Stimulated activated memory B cell treated with anti-CD40 and anti-IgM and Interleukin-4, amounts not matched to agents 10 μg/mL and 1 μg/mL and 100 μg/mL, for 72 hours (primary cell): ENCODE measurements at regions not wholly inside any gene's neighbourhood (a gene's known extent, or its start where the extent isn't known, plus 50 kb on each side); places are given as distances from the start of the nearest gene placed in this dataset.
"Not testable (repeated sequence)": the region's sequence is repeated elsewhere in the genome, so short reads cannot be mapped to it uniquely, and the experiment has no call there.

Experiments
- ATAC-seq: fragments of 150-1000 bp; cut with Tn5 transposase; 2 replicates; pipeline ENCODE4 v1.10.0; 2021
- H3K27ac Mint-ChIP-seq: one replicate; pipeline ENCODE4 v1.8.0; 2022; ENCODE audit warnings: mild to moderate bottlenecking, mixed read lengths
- H3K27me3 Mint-ChIP-seq: one replicate; pipeline ENCODE4 v1.8.0; 2022; ENCODE audit warnings: mixed read lengths
- H3K36me3 Mint-ChIP-seq: one replicate; pipeline ENCODE4 v1.8.0; 2022; ENCODE audit warnings: mixed read lengths
- H3K4me1 Mint-ChIP-seq: one replicate; pipeline ENCODE4 v1.8.0; 2022; ENCODE audit warnings: mixed read lengths
- H3K4me3 Mint-ChIP-seq: one replicate; pipeline ENCODE4 v1.8.0; 2022; ENCODE audit warnings: mild to moderate bottlenecking, moderate library complexity, mixed read lengths
- H3K9me3 Mint-ChIP-seq: one replicate; pipeline ENCODE4 v1.8.0; 2022; ENCODE audit warnings: mixed read lengths

DNA sequence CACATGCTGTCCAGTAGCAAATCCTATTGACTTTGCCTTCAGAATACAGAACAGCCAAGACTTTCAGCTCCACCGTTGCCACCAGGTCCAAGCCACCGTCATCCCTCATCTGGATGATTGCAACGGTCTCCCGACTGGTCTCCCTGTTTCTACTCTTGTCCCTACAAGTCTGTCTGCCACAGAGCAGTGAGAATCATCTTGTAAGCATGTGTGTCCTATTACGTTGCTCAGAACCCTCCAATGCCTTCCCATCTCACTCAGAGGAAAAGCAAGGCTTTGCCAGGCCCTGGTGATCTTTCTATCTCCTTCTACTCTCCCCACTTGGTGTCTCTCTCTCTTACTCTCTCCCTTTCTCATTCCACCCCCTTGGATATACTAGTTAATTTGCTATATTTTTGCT is 76.7 kb upstream of the GDNF start:
- Mint-ChIP-seq H3K4me1 (no peaks in the 10 kb centered on the region), H3K36me3 (no peaks in the 10 kb centered on the region), H3K27me3 (peaks cover 9% of the 10 kb centered on the region), H3K4me3 (no peak overlapping the region), H3K27ac (no peak overlapping the region), H3K9me3 (peaks cover 3% of the 10 kb centered on the region)
- no peak for ATAC-seq

GRCh38 chr5:37915097-37915736 is 75.4 kb upstream of the GDNF start:
- H3K36me3 Mint-ChIP-seq: no peaks in the 10 kb centered on the region
- no peak overlapping the region for H3K27ac Mint-ChIP-seq
- no peak overlapping the region for H3K4me3 Mint-ChIP-seq
- H3K27me3 Mint-ChIP-seq: peaks cover 9% of the 10 kb centered on the region
- ATAC-seq: no peak
- H3K9me3 Mint-ChIP-seq: peaks cover 3% of the 10 kb centered on the region
- H3K4me1 Mint-ChIP-seq: no peaks in the 10 kb centered on the region

DNA sequence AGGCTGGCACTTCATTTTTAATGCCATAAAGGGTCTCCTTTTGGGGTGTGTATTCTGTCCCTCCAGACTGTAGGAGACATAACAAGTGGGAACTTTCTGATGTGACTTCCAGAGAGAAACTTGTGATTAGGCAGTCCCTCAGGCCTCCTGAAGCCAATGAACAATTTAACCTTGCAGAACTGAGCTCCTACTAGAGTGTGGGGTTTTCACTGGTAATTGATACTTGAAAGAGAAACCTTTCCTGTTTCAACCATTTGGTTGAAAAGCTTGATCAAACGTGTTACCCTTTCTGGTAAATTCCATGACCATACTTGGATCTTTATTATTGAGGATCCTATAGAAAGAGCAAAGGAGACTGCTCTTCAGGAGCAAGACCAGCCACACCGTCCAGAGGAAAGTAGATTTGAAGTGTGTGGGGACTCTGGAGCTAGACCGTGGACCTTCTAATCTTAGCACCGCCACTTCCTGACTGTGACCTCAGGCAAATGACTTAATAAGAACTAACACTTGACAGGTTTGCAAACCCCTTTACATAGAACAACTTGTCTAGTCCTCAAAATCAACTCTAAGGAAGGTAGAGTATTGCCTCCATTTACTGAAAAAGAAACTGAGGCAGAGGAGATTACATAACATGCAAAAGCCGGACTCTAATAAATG is 69.9 kb upstream of the GDNF start:
- peaks cover 15% of the 10 kb centered on the region for H3K27me3 Mint-ChIP-seq
- not testable (repeated sequence) for H3K27ac Mint-ChIP-seq, H3K4me3 Mint-ChIP-seq, ATAC-seq, H3K36me3 Mint-ChIP-seq, H3K9me3 Mint-ChIP-seq, H3K4me1 Mint-ChIP-seq

DNA sequence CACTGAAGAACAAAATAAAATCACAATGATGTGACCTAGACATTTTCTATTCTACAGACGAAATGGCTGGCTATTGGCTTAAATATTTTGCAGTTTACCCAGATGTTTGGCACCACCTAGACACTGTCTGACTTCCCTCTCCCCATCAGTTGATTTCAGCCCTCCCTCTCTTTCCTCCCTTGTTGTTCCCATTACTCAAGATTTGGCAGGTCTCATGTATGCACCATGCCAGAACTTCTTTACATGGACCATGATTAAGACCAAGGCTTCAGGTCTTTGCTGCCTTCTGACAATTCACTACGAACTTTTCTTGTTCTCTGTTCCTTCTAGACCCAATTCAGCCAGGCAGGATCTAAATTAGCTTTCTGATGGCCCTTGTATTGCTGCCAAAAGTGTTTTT is 66.6 kb upstream of the GDNF start:
- Mint-ChIP-seq H3K4me1 (no peaks in the 10 kb centered on the region), H3K27ac (no peak overlapping the region), H3K36me3 (no peaks in the 10 kb centered on the region), H3K4me3 (no peak overlapping the region), H3K9me3 (peaks cover 9% of the 10 kb centered on the region), H3K27me3 (peaks cover 22% of the 10 kb centered on the region)
- no peak for ATAC-seq

DNA sequence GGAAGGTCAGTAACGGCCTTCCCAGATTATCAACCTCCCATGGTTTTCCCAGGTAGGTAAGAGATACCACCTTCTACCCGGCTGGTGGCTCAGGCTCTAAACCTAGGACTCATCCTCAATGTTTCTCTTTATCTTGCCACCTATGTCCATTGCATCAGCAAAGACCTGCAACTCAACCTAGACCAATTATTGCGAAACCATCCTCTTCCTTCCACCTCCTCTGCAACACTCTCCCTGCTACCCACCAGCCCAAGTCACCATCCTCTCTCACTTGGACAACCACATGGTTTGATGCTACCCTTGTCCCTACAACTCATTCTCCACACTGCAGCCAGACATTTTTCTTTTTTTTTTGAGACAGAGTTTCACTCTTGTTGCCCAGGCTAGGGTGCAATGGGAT is 65.4 kb upstream of the GDNF start:
- peaks cover 22% of the 10 kb centered on the region for H3K27me3 Mint-ChIP-seq
- H3K9me3 Mint-ChIP-seq: peaks cover 9% of the 10 kb centered on the region
- no peak overlapping the region for H3K4me3 Mint-ChIP-seq
- H3K4me1 Mint-ChIP-seq: no peaks in the 10 kb centered on the region
- no peaks in the 10 kb centered on the region for H3K36me3 Mint-ChIP-seq
- no peak overlapping the region for H3K27ac Mint-ChIP-seq
- ATAC-seq: no peak

DNA sequence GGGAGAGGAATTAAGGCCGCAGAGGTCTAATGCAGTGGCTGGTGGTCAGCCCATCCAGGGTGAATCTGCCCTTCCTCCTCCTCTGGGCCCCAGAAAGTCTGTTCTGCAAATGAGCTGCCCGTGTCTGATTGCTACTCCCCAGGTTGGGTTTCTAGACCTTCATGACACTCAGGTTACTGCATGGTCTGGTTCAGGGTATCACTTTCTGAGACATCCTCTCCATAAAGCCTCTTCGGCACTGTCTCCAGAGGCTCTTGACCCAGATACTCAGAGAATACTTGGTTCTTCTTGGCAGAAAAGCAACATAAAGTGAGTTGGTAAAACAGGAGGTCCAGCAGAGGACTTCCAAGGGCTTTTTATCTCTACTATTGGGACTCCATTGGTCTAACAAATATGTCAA is 62.5 kb upstream of the GDNF start:
- Mint-ChIP-seq H3K36me3 (no peaks in the 10 kb centered on the region), H3K27ac (no peak overlapping the region), H3K4me3 (no peak overlapping the region), H3K9me3 (peaks cover 9% of the 10 kb centered on the region), H3K27me3 (peaks cover 22% of the 10 kb centered on the region), H3K4me1 (no peaks in the 10 kb centered on the region)
- no peak for ATAC-seq

- H3K4me1 Mint-ChIP-seq: no peaks in the 10 kb centered on the region
Measured at GRCh38 chr5:37900692-37901091, 60.9 kb upstream of the GDNF start.

DNA sequence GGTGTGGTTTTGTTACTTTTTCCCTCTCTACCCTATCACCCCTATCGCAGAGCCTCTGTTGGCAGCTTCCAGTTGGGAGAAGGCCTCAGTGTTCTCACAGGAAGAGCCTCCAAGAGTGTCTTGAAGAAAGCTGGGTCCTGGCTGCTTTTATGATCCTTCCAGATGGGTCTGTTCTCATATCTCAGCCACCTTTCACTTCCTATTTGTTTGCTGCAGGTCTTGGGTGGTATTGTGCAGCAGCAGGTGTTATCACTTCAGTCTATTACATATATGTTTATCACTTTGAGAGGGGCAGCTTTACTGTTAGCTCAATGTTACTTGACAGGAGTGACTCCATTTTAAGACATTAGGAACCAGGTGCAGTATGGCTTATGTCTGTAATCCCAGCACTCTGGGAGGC is 59.2 kb upstream of the GDNF start:
- ATAC-seq: no peak
- Mint-ChIP-seq H3K4me1 (no peaks in the 10 kb centered on the region), H3K36me3 (no peaks in the 10 kb centered on the region), H3K4me3 (no peak overlapping the region), H3K9me3 (no peaks in the 10 kb centered on the region), H3K27ac (no peak overlapping the region), H3K27me3 (peaks cover 17% of the 10 kb centered on the region)

More at GRCh38 chr5:37900692-37901091, 60.9 kb upstream of the GDNF start:
- H3K27ac Mint-ChIP-seq: no peak overlapping the region
- no peak for ATAC-seq
- H3K27me3 Mint-ChIP-seq: peaks cover 20% of the 10 kb centered on the region
- no peak overlapping the region for H3K4me3 Mint-ChIP-seq
- no peaks in the 10 kb centered on the region for H3K36me3 Mint-ChIP-seq
- peaks cover 3% of the 10 kb centered on the region for H3K9me3 Mint-ChIP-seq

DNA sequence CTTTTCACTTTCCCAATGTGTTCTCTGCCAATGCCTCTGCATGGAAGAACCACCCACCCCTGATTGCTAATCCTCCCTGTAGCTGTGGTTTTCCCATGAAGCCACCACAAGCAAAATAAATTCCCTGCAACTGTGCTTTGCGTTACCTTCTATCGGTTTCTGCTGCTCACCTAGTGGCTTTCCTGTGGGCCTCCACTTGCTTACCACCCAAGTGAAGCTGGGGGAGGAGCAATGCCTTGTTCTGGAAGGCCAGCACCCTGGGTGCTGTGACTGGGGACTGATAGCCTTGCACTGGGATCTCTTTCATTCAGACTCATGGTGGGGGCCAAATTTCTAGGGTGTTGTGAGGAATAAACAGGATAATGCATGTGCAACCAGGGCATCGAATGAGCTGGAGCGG is 56.3 kb upstream of the GDNF start:
- Mint-ChIP-seq H3K27ac (no peak overlapping the region), H3K9me3 (no peaks in the 10 kb centered on the region), H3K36me3 (no peaks in the 10 kb centered on the region), H3K4me1 (no peaks in the 10 kb centered on the region), H3K27me3 (peaks cover 9% of the 10 kb centered on the region), H3K4me3 (no peak overlapping the region)
- ATAC-seq: no peak

GRCh38 chr5:37893434-37894134 is 53.7 kb upstream of the GDNF start:
- Mint-ChIP-seq H3K27ac (no peak overlapping the region), H3K36me3 (no peaks in the 10 kb centered on the region), H3K4me3 (no peak overlapping the region), H3K27me3 (peaks cover 9% of the 10 kb centered on the region), H3K4me1 (no peaks in the 10 kb centered on the region), H3K9me3 (no peaks in the 10 kb centered on the region)
- no peak for ATAC-seq

DNA sequence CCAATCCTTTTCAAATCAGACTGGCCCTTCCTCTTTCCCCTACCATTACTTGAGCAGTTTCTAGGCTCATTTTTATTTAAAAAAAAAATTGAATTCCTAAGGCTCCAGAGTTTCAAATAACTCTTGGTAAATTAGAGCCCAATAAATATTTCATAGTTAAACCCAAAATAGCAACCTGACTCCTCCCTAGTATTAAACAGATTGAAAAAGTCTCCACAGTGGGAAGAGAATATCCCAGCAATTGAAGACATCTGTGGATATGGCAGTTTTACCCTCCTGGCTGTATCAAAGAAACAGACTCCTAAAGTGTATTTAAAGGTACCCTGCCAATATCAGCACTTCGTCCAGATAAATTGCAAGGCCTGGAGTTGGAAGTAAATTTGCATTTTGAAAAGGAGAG is 52.7 kb upstream of the GDNF start:
- no peaks in the 10 kb centered on the region for H3K9me3 Mint-ChIP-seq
- no peak overlapping the region for H3K27ac Mint-ChIP-seq
- H3K36me3 Mint-ChIP-seq: no peaks in the 10 kb centered on the region
- H3K4me3 Mint-ChIP-seq: no peak overlapping the region
- H3K4me1 Mint-ChIP-seq: no peaks in the 10 kb centered on the region
- H3K27me3 Mint-ChIP-seq: peaks cover 7% of the 10 kb centered on the region
- no peak for ATAC-seq

DNA sequence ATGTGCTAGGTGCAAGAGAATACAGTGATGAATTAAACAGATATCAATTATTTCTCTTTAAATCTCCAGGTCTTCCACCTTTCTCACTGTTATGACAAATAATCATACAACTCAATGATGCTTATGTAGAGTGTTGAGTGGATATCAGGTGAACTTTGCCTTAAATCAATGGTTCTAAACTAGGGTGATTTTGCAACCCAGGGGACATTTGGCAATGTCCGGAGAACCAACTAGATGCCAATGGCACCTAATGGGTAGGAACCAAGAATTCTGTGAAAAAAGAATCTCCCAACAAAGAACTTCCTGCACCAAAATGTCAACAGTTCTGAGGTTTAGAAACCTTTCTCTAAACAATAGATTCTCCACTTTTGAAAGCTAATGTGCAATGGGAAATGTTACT is 52.0 kb upstream of the GDNF start:
- ATAC-seq: no peak
- H3K9me3 Mint-ChIP-seq: no peaks in the 10 kb centered on the region
- no peaks in the 10 kb centered on the region for H3K36me3 Mint-ChIP-seq
- no peak overlapping the region for H3K27ac Mint-ChIP-seq
- no peaks in the 10 kb centered on the region for H3K27me3 Mint-ChIP-seq
- H3K4me1 Mint-ChIP-seq: no peaks in the 10 kb centered on the region
- H3K4me3 Mint-ChIP-seq: no peak overlapping the region

DNA sequence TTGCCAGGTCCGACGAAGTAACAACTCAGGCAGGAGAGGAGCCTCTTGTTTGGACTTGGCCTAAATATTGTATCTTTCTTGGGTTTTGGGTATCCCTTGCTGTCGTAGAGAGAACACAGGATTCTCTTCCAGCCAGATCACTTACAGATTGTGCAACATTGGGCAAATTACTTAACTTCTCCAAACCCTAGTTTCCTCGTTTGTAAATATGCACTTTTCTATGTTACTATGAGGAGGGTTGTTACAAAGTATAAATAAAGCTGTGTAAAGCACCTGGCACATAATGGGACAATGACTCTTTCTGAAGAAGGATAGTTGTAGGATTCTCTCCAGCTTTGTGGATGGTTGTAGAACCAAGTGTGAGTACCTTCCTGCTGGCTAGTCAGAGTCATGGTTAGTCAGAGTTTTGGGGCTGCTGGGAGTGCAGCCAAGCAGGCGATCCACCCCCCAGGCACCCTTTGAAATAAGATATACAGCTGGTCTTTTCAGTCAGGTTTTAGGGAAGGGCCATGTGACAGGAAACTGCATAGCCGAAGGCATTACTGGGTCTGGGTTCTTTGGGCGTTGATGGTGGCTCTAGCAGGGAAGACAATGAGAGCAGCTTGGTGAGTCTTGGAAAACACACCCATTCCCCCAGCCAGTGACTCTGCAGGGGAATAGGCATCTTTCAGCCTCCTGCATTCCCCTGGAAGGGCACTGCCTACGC is 49.9 kb upstream of the GDNF start:
- no peak for ATAC-seq
- no peak overlapping the region for H3K27ac Mint-ChIP-seq
- H3K9me3 Mint-ChIP-seq: no peaks in the 10 kb centered on the region
- H3K36me3 Mint-ChIP-seq: no peaks in the 10 kb centered on the region
- H3K27me3 Mint-ChIP-seq: no peaks in the 10 kb centered on the region
- H3K4me3 Mint-ChIP-seq: no peak overlapping the region
- H3K4me1 Mint-ChIP-seq: no peaks in the 10 kb centered on the region
